Osteoblast (primary cell): ENCODE measurements at regions not wholly inside any gene's neighbourhood (a gene's known extent, or its start where the extent isn't known, plus 50 kb on each side); places are given as distances from the start of the nearest gene placed in this dataset.
"Not testable (repeated sequence)": the region's sequence is repeated elsewhere in the genome, so short reads cannot be mapped to it uniquely, and the experiment has no call there.

Experiments
- DNase-seq: peaks from one replicate; pipeline ENCODE4 v3.0.0; 2011; ENCODE audit warnings: low spot score, mixed read lengths; ENCODE audit not compliant: insufficient read length; ENCODE audit errors: missing footprints
- H2AFZ ChIP-seq: 2 replicates; pipeline ENCODE4 v1.6.0; 2011; ENCODE audit warnings: mild to moderate bottlenecking, low read length
- H3K27ac ChIP-seq: 2 replicates; pipeline ENCODE4 v1.5.1; 2011; ENCODE audit warnings: mild to moderate bottlenecking, low read depth, low read length, moderate library complexity
- H3K27me3 ChIP-seq: 2 replicates; pipeline ENCODE4 v1.6.0; 2012; ENCODE audit warnings: mild to moderate bottlenecking, control low read depth, inconsistent platforms, low read length, moderate library complexity; ENCODE audit not compliant: insufficient read depth
- H3K36me3 ChIP-seq: 2 replicates; pipeline ENCODE4 v1.5.1; 2011; ENCODE audit warnings: mild to moderate bottlenecking, low read length, control low read depth, moderate library complexity; ENCODE audit not compliant: insufficient read depth
- H3K4me1 ChIP-seq: 2 replicates; pipeline ENCODE4 v1.5.1; 2011; ENCODE audit warnings: mild to moderate bottlenecking, low read length, control low read depth, moderate library complexity; ENCODE audit not compliant: insufficient read depth
- H3K4me2 ChIP-seq: 2 replicates; pipeline ENCODE4 v1.6.0; 2011; ENCODE audit warnings: mild to moderate bottlenecking, low read length; ENCODE audit not compliant: insufficient read depth
- H3K4me3 ChIP-seq: fragments of 200-600 bp; sonication (generic); 3 replicates; pipeline ENCODE4 v1.5.1; 2012; ENCODE audit warnings: mild to moderate bottlenecking, low read length, inconsistent platforms; ENCODE audit not compliant: insufficient read depth
- H3K79me2 ChIP-seq: 2 replicates; pipeline ENCODE4 v1.6.0; 2012; ENCODE audit warnings: mild to moderate bottlenecking, low read length, control low read depth, inconsistent platforms; ENCODE audit not compliant: insufficient read depth
- H3K9me3 ChIP-seq: 2 replicates; pipeline ENCODE4 v1.5.1; 2011; ENCODE audit warnings: low read depth, low read length, control low read depth
- H4K20me1 ChIP-seq: 2 replicates; pipeline ENCODE4 v1.6.0; 2012; ENCODE audit warnings: mild to moderate bottlenecking, low read length, control low read depth; ENCODE audit not compliant: insufficient read depth
- CTCF ChIP-seq: IDR thresholded peaks from 2 replicates; pipeline ENCODE4 v1.5.1; 2011; ENCODE audit warnings: mild to moderate bottlenecking, low read depth, low read length, moderate library complexity; ENCODE audit errors: extremely low read depth

DNA sequence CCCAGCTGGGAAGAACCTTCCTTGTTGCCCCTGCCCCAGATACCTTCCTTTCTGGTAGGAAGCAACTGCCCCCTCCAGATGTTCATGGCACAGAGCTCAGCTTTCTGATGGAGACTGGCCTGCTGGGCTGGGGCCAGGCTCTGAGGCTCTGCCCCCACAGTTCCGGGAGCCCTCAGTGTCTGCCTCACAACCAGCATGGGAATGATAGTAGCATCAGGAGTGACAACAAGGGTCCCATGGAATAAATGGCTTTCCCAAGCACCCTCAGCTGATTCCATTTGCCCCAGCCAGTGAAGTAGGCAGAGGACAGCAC is 65.6 kb upstream of the IQSEC1 start:
- no peak for DNase-seq
- no peaks in the 10 kb centered on the region for H4K20me1 ChIP-seq
- no peaks in the 10 kb centered on the region for H3K4me1 ChIP-seq
- no peaks in the 10 kb centered on the region for H3K79me2 ChIP-seq
- no peaks in the 10 kb centered on the region for H3K36me3 ChIP-seq
- no peaks in the 10 kb centered on the region for H3K9me3 ChIP-seq
- H2AFZ ChIP-seq = no peak overlapping the region
- no peak for TF ChIP-seq CTCF
- no peaks in the 10 kb centered on the region for H3K27me3 ChIP-seq
- H3K27ac ChIP-seq = no peak overlapping the region
- no peak overlapping the region for H3K4me3 ChIP-seq
- no peak overlapping the region for H3K4me2 ChIP-seq

- Histone ChIP-seq H3K79me2 (no peaks in the 10 kb centered on the region), H3K27ac (no peak overlapping the region), H3K4me3 (no peak overlapping the region), H4K20me1 (no peaks in the 10 kb centered on the region), H3K9me3 (no peaks in the 10 kb centered on the region), H3K36me3 (no peaks in the 10 kb centered on the region), H2AFZ (no peak overlapping the region), H3K4me2 (no peak overlapping the region), H3K4me1 (no peaks in the 10 kb centered on the region), H3K27me3 (no peaks in the 10 kb centered on the region)
- TF ChIP-seq CTCF = no peak
- peak; percentile 35 for DNase-seq
These were observed 65.0 kb upstream of the IQSEC1 start for GRCh38 chr3:13137941-13138832.

DNA sequence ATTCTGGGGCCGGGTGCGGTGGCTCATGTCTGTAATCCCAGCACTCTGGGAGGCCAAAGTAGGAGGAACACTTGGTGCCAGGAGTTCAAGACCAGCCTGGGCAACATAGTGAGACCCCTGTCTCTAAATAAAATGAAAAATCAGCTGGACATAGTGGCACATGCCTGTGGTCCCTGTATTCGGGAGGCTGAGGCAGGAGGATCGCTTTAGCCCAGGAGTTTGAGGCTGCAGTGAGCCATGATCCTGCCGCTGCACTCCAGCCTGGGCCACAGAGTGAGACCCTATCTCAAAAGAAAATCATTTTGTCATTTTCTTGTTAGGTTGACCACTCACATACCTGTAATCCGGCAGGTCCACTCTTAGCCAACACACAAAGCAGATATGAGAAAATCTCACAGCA is 63.6 kb upstream of the IQSEC1 start:
- not testable (repeated sequence) for H2AFZ ChIP-seq, DNase-seq, H3K9me3 ChIP-seq, H3K4me3 ChIP-seq, H3K27ac ChIP-seq, H3K36me3 ChIP-seq, H3K4me1 ChIP-seq, H3K27me3 ChIP-seq, H4K20me1 ChIP-seq, H3K4me2 ChIP-seq, H3K79me2 ChIP-seq

DNA sequence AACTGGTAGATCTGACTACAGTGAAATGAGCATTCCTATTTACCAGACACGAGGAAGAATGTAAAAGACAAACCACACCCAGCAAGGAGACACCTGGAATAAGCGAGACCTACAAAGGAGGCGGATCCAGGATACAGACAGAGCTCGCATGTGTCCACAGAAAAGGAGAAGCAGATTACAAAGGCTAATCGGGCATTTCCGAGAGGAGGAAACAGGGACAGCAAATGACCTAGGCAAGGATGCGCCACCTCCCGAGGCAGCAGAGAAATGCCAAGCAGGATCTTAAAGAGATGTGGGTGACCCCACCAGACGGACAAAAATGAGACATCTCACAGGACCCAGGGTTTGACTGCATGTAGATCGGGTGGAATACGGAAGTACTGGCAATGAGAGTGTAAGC is 63.2 kb upstream of the IQSEC1 start:
- Histone ChIP-seq H3K36me3 (no peaks in the 10 kb centered on the region), H3K79me2 (no peaks in the 10 kb centered on the region), H4K20me1 (no peaks in the 10 kb centered on the region), H3K27ac (no peak overlapping the region), H3K9me3 (no peaks in the 10 kb centered on the region), H3K27me3 (no peaks in the 10 kb centered on the region), H3K4me2 (no peak overlapping the region), H2AFZ (no peak overlapping the region), H3K4me1 (no peaks in the 10 kb centered on the region), H3K4me3 (no peak overlapping the region)
- peak; percentile 65 for DNase-seq
- TF ChIP-seq CTCF = no peak
